Activated T-cell treated with anti-CD3 and anti-CD28 coated beads, Interleukin-2, amount 50 U/mL, for 4 hours (primary cell): ENCODE measurements at regions not wholly inside any gene's neighbourhood (a gene's known extent, or its start where the extent isn't known, plus 50 kb on each side); places are given as distances from the start of the nearest gene placed in this dataset.

Source experiments
- ATAC-seq, 2 donors: fragments of 200-7000 bp; cut with Tn5 transposase; one replicate each; pipeline ENCODE4 v1.10.0; 2021
- DNase-seq: peaks from one replicate; pipeline ENCODE4 v3.0.0-alpha.2; 2020
- H3K27me3 Mint-ChIP-seq: one replicate; pipeline ENCODE4 v1.8.0; 2021; ENCODE audit warnings: low read depth, mixed read lengths
- H3K36me3 Mint-ChIP-seq: one replicate; pipeline ENCODE4 v1.8.0; 2022; ENCODE audit warnings: mixed read lengths; ENCODE audit not compliant: insufficient read depth
- H3K4me1 Mint-ChIP-seq: one replicate; pipeline ENCODE4 v1.8.0; 2021; ENCODE audit warnings: low read depth, mixed read lengths
- H3K4me3 Mint-ChIP-seq: one replicate; pipeline ENCODE4 v1.8.0; 2021; ENCODE audit warnings: mild to moderate bottlenecking, moderate library complexity, mixed read lengths
- H3K9me3 Mint-ChIP-seq: one replicate; pipeline ENCODE4 v1.8.0; 2021; ENCODE audit warnings: mixed read lengths

- Mint-ChIP-seq H3K4me1 (no peaks in the 10 kb centered on the region), H3K4me3 (no peak overlapping the region), H3K9me3 (no peaks in the 10 kb centered on the region), H3K27me3 (peaks cover 38% of the 10 kb centered on the region), H3K36me3 (no peaks in the 10 kb centered on the region)
- DNase-seq (no peak), ATAC-seq (no peak)
Observed at GRCh38 chr14:100674897-100675619, 51.6 kb upstream of the DLK1 start.

- Mint-ChIP-seq H3K36me3 (no peaks in the 10 kb centered on the region), H3K4me1 (no peaks in the 10 kb centered on the region), H3K9me3 (no peaks in the 10 kb centered on the region), H3K27me3 (peaks cover 38% of the 10 kb centered on the region), H3K4me3 (no peak overlapping the region)
- DNase-seq: no peak
- ATAC-seq: no peak
Observed at GRCh38 chr14:100675699-100676684, 50.7 kb upstream of the DLK1 start.
